Glomerular visceral epithelial cell (primary cell): ENCODE measurements at regions not wholly inside any gene's neighbourhood (a gene's known extent, or its start where the extent isn't known, plus 50 kb on each side); places are given as distances from the start of the nearest gene placed in this dataset.
"Not testable (repeated sequence)": the region's sequence is repeated elsewhere in the genome, so short reads cannot be mapped to it uniquely, and the experiment has no call there.

Source experiments
- DNase-seq: peaks from one replicate; pipeline ENCODE4 v3.0.0-alpha.2; 2016; ENCODE audit errors: extremely low spot score

DNA sequence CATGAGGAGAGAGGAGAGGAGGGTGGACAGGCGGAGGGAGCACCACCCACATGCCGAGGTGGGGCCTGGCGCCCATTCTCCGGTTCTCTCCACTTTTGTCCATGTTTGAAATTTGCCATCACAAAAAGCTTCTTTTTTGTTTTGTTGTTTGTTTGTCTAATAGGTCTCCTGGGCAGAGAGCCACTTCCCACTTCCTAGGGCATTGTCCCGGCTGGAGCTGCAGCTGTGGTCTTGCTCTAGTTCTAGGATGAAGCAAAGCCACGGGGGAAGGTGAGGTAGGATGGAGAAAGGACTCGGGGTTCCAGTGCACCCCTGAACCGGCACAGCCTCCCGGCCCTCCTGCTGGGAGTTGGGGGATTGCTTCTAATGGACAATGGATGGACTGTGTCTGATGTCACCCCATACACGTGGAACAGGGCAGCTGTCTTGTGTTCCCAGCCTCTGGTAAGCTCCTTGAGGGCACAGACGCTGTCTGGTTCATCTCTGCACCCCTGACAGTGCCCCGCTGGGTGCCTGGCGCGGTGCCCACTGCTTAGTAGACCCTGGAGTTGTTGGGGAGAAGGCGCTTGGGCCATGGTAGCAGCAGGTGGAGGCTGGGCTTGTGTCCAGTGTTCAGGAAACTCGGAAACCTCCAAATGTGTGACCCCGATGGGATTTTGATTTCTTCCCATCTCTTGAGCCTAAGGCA lies 278.4 kb downstream of the NDUFA10 start:
- DNase-seq, result no peak

DNA sequence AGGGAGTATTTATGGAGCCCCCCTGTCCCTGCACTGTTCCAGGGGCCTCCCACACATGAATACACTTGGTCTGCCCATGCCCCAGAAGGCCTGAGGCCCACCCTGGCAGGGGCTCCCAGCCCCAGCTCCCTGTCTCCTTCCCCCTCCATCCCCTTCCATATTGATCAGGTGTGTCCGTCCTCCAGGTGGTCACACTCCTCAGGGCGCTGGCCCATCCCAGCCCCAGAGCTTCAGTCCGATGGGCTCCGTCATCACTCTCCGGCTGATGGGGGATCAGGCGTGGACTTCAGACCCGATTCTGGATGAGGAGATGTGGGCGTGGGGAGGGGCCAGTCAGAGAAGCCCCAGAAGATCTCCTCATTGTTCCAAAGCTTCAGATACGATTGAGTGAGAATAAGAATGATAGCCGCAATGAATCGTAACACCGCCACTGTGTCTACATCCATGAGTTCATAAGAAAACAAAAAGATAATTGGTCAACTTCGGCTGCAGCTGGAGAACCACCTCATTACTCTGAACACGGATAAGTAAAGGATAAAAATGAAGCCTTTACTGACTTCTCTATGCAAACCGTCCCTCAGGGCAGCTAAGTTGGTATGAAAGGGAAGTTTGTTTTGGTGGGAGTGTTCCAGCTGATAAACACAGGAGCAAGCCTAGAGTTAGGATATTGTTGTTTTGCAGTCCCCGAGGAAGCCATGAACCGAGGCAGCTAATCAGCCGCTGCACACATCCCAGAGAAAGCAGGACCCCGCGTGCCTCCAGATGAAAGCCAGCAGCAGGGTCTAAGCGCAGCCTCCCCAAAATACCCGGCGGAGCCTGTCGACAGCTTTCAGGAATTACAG lies 279.5 kb downstream of the NDUFA10 start:
- DNase-seq, result no peak

GRCh38 chr2:239744706-239745340 lies 280.3 kb downstream of the NDUFA10 start:
- DNase-seq, result no peak

- DNase-seq, result no peak
These were observed 281.9 kb downstream of the NDUFA10 start for GRCh38 chr2:239743206-239743605.

DNA sequence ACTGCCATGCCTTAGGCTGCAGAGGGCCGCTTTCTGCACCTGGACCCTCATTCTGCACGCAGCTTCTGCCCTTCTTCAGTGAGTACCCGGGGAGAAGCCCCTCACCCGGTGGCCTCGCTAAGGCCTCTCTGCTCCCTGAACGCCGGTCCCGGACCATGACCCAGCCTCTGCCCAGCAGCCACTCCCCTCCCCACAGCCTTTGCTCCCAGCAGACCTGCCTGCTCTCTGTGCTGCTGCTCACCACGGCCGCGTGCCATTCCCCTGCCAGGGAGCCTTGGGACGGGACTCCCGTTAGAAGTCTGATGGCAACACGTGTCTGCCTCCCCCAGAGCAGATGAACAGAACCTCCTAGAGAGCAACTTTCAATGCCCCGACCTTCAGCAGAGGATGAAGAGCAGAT lies 282.8 kb downstream of the NDUFA10 start:
- no peak for DNase-seq

- DNase-seq, result no peak
These were observed 285.9 kb downstream of the NDUFA10 start for GRCh38 chr2:239739206-239739605.

- no peak for DNase-seq
These were observed 287.0 kb downstream of the NDUFA10 start for GRCh38 chr2:239738159-239738558.

- no peak for DNase-seq
These were observed 288.0 kb downstream of the NDUFA10 start for GRCh38 chr2:239737144-239737463.

GRCh38 chr2:239736358-239737143 lies 288.6 kb downstream of the NDUFA10 start:
- DNase-seq, result no peak

DNA sequence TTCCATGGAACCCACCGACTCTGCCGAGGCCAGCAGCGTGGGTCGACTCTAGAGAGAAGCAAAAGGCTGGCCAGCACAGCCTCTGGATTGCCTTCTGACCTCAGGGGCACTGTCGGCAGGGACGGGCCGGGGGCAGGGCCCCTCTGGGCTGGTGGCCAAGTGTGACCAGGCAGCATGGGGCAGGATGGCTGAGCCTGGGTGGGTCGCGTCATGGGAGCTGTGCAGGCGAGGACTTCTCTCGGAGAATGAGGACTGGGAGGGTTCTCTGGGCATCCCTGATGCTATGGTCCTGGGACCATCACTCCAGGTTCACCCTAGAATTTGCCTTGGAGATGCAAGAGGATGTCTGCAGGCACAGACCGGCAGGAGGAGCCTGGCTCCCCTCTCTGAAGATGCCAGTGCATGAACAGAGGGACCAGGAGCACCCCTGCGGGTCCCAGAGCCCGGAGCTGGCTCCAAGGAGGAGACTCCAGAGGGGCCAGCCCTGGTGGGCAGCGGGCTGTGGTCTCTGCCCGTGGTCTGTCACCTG lies 289.2 kb downstream of the NDUFA10 start:
- DNase-seq, result no peak

- no peak for DNase-seq
These were observed 289.9 kb downstream of the NDUFA10 start for GRCh38 chr2:239735131-239735828.

- DNase-seq, result no peak
These were observed 290.6 kb downstream of the NDUFA10 start for GRCh38 chr2:239734436-239735005.

DNA sequence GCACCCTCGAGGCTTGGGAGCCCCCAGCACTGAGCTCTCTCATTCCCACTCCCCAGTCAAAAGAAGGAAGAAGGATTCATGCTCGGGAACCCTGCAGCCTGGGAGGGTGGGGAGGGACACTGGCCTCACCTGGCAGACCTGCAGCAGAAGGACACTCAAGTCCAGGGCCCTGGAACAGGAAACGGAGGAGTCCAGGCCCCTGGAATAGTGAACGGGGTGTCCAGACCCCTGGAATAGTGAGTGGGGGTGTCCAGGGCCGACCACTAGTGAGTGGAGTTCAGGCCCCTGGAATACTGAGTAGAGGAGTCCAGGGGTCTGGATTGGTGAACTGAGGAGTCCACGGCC lies 292.5 kb downstream of the NDUFA10 start:
- no peak for DNase-seq

DNA sequence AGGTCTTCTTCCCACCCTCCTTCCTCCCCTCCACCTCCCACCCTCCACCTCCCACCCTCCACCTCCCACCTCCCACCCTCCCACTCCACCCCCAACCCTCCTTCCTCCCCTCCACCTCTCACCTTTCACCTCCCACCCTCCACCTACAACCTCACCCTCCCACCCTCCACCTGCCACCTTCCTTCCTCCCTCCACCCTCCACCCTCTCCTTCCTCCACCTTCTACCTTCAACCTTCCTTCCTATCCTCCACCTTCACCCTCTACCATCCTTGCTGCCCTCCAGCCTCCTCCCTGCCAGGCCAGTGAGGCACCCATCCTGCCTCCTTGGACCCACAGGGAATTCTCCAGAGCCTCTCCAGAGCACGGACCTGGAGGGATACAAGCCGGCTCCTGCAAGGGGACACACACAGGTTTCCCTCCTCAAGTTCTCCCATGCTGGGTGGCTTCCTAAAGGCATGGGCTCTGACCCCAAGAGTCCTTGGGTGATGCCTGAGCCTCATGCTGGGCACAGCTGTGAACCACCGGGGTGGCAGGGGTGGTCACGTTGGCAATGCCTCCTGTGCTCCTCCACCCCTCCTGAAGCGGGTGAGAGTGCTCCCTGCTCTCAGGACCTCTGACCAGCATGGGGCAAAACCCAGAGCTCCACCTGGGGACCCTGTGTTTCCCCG lies 293.0 kb downstream of the NDUFA10 start:
- no peak for DNase-seq

GRCh38 chr2:239731422-239731821 lies 293.7 kb downstream of the NDUFA10 start:
- no peak for DNase-seq

DNA sequence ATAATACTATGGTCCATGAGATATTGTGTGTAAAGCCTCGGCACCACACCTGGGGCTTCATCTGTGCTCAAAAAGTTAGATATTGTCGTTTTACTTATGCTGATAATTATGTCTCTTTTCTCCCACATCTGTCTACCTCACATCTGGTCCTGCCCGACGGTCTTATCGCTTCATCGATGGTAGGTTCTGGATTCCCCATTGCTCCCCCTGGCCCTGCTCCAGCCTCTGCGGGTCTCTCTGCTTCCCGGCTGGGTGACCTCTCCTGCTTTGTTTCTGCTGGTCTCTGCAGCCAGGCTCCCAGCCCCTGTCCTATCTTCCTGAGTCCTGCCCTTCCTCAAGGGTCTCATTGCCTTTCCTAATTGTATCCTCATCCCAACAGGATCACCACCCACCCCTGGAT lies 294.2 kb downstream of the NDUFA10 start:
- DNase-seq, result no peak

DNA sequence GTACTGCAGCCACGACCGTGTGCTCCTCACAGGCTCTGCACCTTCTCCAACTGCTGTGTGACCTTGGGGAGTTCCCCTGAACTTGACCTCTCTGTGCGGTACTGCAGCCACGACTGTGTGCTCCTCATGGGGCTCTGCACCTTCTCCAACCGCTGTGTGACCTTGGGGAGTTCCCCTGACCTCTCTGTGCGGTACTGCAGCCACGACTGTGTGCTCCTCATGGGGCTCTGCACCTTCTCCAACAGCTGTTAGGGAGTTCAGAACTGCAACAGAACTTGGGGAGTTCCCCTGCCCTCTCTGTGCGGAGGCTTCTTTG lies 294.6 kb downstream of the NDUFA10 start:
- DNase-seq, result not testable (repeated sequence)

DNA sequence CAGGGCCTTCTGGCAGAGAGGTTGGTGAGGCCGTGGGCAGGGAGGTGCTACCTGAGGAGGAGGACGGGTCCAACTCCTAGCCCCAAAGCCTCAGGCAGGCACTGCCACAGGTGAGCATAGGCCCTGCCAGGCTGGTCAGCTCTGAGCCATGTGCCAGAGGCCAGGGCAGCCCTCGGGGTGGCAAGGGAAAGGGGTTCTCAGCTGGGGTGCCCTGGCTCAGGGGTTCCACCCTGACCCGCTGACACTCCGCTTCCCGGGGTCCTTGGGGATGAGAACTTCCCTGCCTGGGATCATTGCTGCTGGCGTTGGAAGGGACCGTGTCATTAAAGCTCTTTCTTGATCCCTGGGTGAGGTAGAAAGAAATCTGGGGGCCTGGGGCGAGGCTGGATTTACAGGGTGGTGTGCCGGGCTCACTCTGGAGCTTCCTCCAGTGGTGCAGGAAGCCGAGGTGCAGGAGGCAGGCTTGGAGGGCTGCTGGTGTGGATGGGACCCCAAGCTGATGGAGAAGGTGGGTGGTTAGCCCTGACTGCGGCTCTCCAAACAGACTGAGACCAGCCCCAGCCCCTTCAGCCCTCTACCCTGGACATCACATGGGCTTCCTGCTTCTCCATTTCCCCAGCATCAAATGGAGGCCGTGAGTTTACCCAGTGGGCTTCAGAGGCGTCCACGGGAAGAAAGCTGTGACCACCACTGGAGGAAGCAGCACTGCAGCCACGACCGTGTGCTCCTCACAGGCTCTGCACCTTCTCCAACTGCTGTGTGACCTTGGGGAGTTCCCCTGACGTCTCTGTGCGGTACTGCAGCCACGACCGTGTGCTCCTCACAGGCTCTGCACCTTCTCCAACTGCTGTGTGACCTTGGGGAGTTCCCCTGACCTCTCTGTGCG lies 295.2 kb downstream of the NDUFA10 start:
- no peak for DNase-seq

GRCh38 chr2:239729151-239729550 lies 296.0 kb downstream of the NDUFA10 start:
- DNase-seq, result no peak

GRCh38 chr2:239728751-239729150 lies 296.4 kb downstream of the NDUFA10 start:
- DNase-seq, result no peak
